HG03460 (cell line): ENCODE measurements at regions not wholly inside any gene's neighbourhood (a gene's known extent, or its start where the extent isn't known, plus 50 kb on each side); places are given as distances from the start of the nearest gene placed in this dataset.

Source experiments
- ATAC-seq: cut with Tn5 transposase; IDR thresholded peaks from one replicate; pipeline ENCODE4 v1.9.1; 2021; ENCODE audit not compliant: unreplicated experiment

DNA sequence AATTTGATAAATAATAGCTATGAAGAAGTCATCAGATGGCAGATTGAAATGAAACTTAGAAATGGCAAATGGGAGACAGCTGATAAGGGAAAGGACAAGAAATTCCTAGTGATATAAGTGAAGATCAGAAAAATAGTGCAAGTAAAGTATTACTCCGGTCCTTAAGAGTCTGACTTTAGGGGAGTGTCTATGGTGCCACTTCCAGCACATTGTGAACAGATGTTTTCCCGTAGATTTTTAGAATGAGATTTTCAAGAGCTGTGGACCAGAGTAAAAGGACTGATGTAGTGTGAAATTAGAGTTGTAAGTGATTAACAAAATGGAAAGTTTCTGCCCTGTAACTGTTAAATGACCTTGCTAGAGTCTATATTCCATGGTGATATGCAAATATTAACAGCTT, 974.8 kb upstream of the TENM4 start:
- no peak for ATAC-seq

DNA sequence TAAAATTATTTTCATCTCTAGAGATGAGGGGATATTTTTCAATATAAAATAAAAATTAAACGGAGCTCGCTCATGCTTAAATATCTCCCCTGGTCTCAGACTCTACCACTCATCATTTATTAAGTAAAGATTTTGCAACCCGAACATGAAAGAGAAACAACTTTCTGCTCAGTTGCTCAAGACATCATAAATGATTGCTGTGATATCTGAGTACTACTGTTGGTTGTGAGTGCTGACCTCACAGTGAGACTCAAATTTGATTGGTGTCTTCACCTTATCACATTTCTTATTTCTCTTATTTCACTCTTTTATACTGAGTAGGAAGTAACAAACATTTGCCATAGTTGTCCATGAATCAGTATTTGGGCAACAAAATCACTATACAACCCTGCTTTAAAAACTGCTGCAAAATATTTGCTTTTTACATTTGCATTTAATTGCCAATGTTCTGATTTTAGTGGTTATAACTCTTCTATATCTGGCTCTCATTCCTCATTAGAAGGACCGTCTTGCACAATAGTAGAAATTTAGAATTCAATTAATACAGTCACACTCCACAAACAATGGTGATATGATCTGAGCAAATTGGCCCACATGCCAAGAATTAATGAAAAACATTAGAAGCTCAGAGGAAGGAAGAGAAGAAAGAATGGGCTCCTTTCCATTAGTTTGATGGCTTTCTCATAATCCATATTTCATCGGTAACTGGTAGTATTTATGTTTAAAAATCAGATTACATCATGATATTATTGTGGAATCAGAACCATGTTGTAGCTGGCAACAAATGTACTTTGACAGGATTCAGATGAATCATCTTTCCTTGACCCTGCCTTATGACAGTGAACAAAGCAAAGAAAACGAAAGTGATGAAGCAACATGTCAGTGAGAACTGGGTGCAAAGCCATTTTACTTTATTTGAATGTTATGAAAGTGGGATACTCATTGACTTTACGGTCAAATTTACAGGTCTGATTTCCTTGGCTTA, 973.6 kb upstream of the TENM4 start:
- ATAC-seq: no peak

- no peak for ATAC-seq
These were observed 971.8 kb upstream of the TENM4 start for GRCh38 chr11:80412604-80413003.

GRCh38 chr11:80393210-80393609, 952.4 kb upstream of the TENM4 start:
- no peak for ATAC-seq

GRCh38 chr11:80390505-80390904, 949.7 kb upstream of the TENM4 start:
- no peak for ATAC-seq

GRCh38 chr11:80388536-80388935, 947.7 kb upstream of the TENM4 start:
- ATAC-seq: no peak

DNA sequence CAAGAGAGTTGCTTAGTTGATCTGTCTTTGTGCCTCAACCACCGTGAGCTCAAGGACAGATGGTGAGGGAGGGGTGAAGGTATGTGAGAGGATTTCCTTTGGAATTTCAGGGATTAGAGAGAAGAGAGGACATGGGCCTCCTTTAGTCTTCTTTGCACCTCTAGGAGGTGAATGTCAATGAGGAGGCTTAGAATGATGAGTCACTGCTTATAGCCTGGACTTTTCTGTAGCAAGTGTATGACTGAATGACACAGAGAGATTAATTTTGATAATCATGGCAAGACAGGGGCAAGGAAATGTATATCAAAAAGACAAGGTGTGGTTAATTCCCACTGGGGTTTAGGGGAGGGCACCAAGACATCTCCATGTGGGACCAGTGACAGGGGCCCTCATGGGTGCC, 947.3 kb upstream of the TENM4 start:
- ATAC-seq: no peak

DNA sequence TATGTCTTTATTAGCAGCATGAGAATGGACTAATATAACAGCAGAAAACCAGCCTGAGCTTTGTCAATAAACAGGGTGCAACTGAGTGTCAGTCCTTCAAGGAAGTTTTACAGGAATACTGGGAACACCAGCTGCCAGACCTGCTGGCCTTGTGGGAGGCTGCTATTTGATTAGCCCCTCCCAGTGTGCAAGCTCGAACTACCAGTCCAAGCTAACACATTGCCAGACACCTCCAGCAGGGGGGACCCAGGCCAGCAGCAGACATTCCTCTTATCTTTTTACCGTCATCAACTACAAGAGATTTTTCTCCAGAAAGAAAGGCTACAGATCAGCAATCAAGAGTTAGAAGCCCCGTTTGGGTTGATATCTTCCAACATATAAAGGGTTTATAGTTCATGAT, 942.8 kb upstream of the TENM4 start:
- ATAC-seq: no peak

DNA sequence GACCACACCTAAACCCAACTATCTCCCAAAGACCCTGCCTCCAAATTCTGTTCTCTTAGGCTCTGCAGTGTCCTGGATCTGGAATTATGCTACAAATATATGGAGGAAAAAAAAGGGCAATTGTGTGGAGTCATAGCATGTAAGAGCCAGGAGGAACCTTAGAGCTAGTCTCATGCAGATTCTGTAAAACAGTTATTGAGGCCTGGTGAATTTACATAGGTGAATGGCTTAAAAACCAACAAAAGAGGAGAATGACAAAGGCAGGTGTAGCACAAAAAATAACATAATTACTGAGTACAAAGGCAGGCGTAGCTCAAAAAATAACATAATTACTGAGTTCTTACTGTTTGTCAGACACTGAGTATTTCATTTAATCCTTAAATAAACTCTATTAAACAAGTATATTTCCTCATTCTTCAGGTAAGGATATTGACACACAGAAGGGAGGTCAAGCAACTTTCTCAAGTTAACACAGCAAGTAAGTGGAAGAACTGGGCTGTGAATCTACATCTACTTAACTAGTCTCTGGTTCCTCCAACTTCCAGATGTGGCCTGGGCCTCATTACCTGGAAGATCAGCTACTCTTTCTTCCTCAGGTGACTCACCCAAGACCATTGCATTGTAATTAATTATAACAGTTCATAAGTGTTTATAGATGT, 938.9 kb upstream of the TENM4 start:
- no peak for ATAC-seq

GRCh38 chr11:80371931-80372330, 931.1 kb upstream of the TENM4 start:
- ATAC-seq: no peak

DNA sequence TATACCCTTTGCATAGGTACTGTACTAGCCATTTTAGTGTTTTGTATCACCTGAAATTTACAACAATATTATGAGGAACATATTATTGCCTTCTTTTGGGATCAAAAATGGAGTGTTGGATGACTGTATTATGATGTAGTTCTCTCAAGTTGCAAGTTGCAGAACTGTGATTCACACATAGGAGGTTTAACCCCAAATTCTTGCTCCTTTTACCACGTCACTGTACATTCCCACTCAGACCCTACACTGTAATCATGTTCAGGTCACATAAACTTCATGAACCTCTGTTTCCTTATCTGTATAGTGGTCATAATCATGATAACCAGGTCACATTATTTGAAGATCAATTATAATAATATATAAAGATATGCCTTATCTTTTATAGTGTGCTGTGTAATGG, 925.1 kb upstream of the TENM4 start:
- no peak for ATAC-seq

DNA sequence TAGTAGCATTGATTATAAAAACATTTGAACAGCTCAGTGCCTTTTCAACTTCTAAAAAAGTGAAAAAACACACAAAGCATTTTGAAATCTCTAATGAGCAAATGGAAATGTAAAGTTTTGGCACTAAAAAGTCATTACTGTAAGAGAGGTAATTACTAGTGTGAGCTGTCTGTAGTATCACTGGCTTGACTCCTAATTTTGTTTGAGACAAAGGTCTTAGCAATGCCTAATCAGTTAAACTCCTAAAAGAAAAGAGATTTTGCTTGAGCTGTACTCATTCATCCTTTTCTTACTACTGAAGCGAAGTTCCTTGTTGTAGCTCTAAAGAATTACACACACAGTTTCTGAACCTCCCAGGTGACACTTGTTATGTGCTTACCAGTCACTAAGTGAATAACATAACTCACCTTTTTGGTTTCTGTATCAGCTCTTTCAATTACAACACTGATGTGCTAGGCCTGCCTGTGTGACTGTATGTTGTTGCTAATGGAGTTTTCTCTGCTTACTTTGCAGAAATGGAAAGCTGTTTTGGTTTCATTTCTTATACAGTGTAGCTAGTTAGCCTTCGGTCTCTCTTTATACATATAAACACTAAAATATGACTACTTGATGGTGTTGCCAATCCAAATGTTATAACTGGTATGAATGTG, 924.4 kb upstream of the TENM4 start:
- no peak for ATAC-seq

- ATAC-seq: no peak
These were observed 921.9 kb upstream of the TENM4 start for GRCh38 chr11:80362563-80363340.

DNA sequence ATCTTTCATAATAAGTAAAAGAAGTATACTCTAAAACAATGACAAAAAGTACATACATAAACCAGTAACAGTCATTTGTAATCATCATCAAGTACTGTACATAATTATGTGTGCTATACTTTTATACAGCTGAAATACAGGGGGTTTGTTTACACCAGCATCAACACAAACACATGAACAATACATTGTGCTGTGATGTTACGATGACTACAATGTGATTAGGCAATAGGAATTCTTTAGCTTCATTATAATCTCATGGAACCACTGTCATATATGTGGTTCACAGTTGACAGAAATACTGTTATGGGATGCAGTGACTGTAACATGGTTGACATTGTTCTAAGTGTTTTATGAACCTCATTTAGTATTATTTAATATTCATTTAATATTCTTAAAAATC, 914.4 kb upstream of the TENM4 start:
- no peak for ATAC-seq

DNA sequence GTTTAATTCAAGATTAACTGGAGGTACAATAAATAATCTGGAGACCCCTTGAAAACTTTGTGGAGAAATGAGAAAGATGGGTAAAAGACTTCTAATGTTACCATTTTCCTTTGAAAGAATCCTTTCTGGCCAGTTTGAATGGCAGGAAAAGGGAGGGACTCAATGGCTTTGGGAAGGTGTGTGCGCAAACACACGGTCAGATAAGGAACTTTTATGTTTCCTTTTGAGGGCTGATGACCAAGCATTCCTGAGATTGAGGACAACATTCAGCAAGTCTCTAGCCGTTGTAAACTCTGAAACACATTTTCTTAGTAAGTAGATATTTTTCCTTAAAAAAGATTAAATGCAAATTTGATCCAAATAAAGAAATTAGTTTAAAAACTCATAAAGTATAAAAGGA, 909.7 kb upstream of the TENM4 start:
- ATAC-seq: no peak

GRCh38 chr11:80349997-80350396, 909.2 kb upstream of the TENM4 start:
- no peak for ATAC-seq

- ATAC-seq: no peak
These were observed 905.7 kb upstream of the TENM4 start for GRCh38 chr11:80346353-80347059.

GRCh38 chr11:80343436-80343835, 902.6 kb upstream of the TENM4 start:
- no peak for ATAC-seq

- no peak for ATAC-seq
These were observed 897.4 kb upstream of the TENM4 start for GRCh38 chr11:80338231-80338630.

DNA sequence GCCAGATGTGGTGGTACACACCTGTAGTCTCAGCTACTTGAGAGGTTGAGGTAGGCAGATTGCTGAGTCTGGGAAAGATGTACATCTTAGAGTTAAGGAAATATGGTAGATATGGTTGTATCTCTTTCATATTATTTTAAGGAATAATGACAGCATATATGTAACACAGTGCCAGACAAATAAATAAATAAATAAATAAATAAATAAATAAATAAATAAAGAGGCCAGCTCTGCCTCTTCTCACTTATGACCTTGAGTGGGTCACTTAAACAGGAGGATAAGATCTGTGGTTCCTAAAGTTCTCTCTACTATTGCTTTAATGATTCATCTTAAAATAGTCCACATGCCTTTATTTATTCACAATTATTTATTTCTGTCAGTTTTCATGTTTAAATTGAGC, 890.9 kb upstream of the TENM4 start:
- ATAC-seq: no peak
